ENCODE measurements at regions not wholly inside any gene's neighbourhood (a gene's known extent, or its start where the extent isn't known, plus 50 kb on each side); places are given as distances from the start of the nearest gene placed in this dataset.

DNA sequence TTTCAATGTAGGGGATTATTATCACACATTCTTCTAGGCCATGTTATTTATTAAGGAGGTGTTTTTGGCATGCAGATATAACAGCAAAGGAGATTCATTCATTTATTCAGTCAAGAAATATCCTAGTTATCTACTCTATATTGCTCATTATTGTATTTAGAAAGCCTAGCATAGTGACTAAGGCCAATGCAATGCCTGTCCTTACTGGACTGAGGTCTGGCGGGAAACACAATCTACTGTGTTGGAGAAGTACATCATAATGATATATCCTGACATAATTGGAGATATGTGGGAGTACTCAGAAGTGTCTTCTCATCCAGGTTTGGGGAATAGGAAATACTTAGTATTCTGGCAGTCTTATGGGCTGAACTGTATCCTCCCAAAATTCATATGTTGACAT lies 421.5 kb upstream of the USP24 start:
- TF ChIP-seq, protein P1, sequence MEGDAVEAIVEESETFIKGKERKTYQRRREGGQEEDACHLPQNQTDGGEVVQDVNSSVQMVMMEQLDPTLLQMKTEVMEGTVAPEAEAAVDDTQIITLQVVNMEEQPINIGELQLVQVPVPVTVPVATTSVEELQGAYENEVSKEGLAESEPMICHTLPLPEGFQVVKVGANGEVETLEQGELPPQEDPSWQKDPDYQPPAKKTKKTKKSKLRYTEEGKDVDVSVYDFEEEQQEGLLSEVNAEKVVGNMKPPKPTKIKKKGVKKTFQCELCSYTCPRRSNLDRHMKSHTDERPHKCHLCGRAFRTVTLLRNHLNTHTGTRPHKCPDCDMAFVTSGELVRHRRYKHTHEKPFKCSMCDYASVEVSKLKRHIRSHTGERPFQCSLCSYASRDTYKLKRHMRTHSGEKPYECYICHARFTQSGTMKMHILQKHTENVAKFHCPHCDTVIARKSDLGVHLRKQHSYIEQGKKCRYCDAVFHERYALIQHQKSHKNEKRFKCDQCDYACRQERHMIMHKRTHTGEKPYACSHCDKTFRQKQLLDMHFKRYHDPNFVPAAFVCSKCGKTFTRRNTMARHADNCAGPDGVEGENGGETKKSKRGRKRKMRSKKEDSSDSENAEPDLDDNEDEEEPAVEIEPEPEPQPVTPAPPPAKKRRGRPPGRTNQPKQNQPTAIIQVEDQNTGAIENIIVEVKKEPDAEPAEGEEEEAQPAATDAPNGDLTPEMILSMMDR (IDR thresholded peaks at IDR 0.05), result no peak
- no peak for TF ChIP-seq POLR2A (IDR thresholded peaks at IDR 0.05)

Data from lower leg skin (tissue), 3 donors.